H1 (cell line): ENCODE measurements at regions not wholly inside any gene's neighbourhood (a gene's known extent, or its start where the extent isn't known, plus 50 kb on each side); places are given as distances from the start of the nearest gene placed in this dataset.

Experiments
- CTCF ChIA-PET: fragments of 300-600 bp; sonication (Branson Sonifier 250); formaldehyde crosslinking; loops from one replicate; lab custom pipeline; 2021; ENCODE audit not compliant: partially characterized antibody; lab: Charles Lee
- POLR2A ChIA-PET: fragments of 300-600 bp; sonication (Branson Sonifier 250); formaldehyde crosslinking; loops from one replicate; lab custom pipeline; 2021; ENCODE audit warnings: inconsistent platforms; ENCODE audit not compliant: partially characterized antibody; lab: Charles Lee
- DNase-seq, 2 experiments: peaks; one replicate each; pipeline versions ENCODE4 v3.0.0 to v3.0.0-alpha.2; 2010 to 2022; ENCODE audit warnings: low spot score in 2 of 2, low read depth in 1 of 2, mixed read lengths in 1 of 2
- FAIRE-seq: peaks from 2 replicates; lab custom pipeline; 2011; peaks lifted over from hg19 to GRCh38; lab: Jason Lieb, UNC
- H2AFZ ChIP-seq: 2 replicates; pipeline ENCODE4 v1.8.1; 2012; ENCODE audit warnings: low read length, inconsistent platforms
- H2AK5ac ChIP-seq: 2 replicates; pipeline ENCODE4 v1.6.1; 2013; ENCODE audit warnings: low read depth, low read length
- H2BK120ac ChIP-seq: replicated peaks from 2 replicates; pipeline ENCODE3; 2013; ENCODE audit warnings: low read depth, low read length, inconsistent platforms
- H2BK12ac ChIP-seq: 2 replicates; pipeline ENCODE4 v1.6.1; 2013; ENCODE audit warnings: low read depth, low read length
- H2BK15ac ChIP-seq: 2 replicates; pipeline ENCODE4 v1.6.1; 2013; ENCODE audit warnings: low read length
- H2BK20ac ChIP-seq: 2 replicates; pipeline ENCODE4 v1.6.1; 2013; ENCODE audit warnings: low read length
- H2BK5ac ChIP-seq: 2 replicates; pipeline ENCODE4 v1.6.1; 2013; ENCODE audit warnings: low read depth, low read length
- H3K14ac ChIP-seq: 2 replicates; pipeline ENCODE4 v1.6.1; 2013; ENCODE audit warnings: inconsistent platforms; ENCODE audit not compliant: insufficient read length
- H3K18ac ChIP-seq: 2 replicates; pipeline ENCODE4 v1.6.1; 2013; ENCODE audit warnings: low read length; ENCODE audit errors: extremely low read depth
- H3K23ac ChIP-seq: 2 replicates; pipeline ENCODE4 v1.6.1; 2013; ENCODE audit warnings: inconsistent platforms; ENCODE audit not compliant: insufficient read length
- H3K23me2 ChIP-seq: 2 replicates; pipeline ENCODE4 v1.6.1; 2013; ENCODE audit warnings: low read depth, low read length
- H3K27ac ChIP-seq: 2 replicates; pipeline ENCODE4 v1.6.1; 2011; ENCODE audit warnings: low read depth, low read length, inconsistent platforms
- H3K27me3 ChIP-seq, 4 experiments: replicated peaks in 1 of 4; 1 replicate in 1 of 4; 2 replicates in 3 of 4; pipeline versions ENCODE4 v1.6.1 to v1.8.1; 2011 to 2013; ENCODE audit warnings: low read length in 3 of 4, mild to moderate bottlenecking in 3 of 4, inconsistent platforms in 2 of 4, mixed read lengths in 2 of 4, moderate library complexity in 1 of 4; ENCODE audit not compliant: control insufficient read depth in 3 of 4, insufficient read depth in 3 of 4; ENCODE audit errors: extremely low read depth in 1 of 4
- H3K36me3 ChIP-seq, 4 experiments: 2 replicates each; pipeline versions ENCODE4 v1.6.1 to v1.8.1; 2011 to 2013; ENCODE audit warnings: mild to moderate bottlenecking in 4 of 4, low read length in 3 of 4, moderate library complexity in 2 of 4, control low read depth in 1 of 4, inconsistent platforms in 1 of 4; ENCODE audit not compliant: insufficient read depth in 4 of 4, control insufficient read depth in 2 of 4
- H3K4ac ChIP-seq: replicated peaks from 2 replicates; pipeline ENCODE3; 2013; ENCODE audit warnings: low read length, low read depth, mixed read lengths, inconsistent platforms; ENCODE audit not compliant: insufficient read length
- H3K4me1 ChIP-seq, 4 experiments: replicated peaks in 1 of 4; 1 replicate in 1 of 4; 2 replicates in 3 of 4; pipeline versions ENCODE4 v1.6.1 to v1.8.1; 2011 to 2013; ENCODE audit warnings: low read length in 3 of 4, inconsistent platforms in 2 of 4, mixed read lengths in 1 of 4; ENCODE audit not compliant: insufficient read depth in 4 of 4, control insufficient read depth in 3 of 4
- H3K4me2 ChIP-seq, 2 experiments: 2 replicates each; pipeline versions ENCODE4 v1.6.1 to v1.8.1; 2011 to 2013; ENCODE audit warnings: low read depth in 2 of 2, low read length in 2 of 2, control low read depth in 1 of 2, inconsistent platforms in 1 of 2, mild to moderate bottlenecking in 1 of 2; ENCODE audit not compliant: insufficient read depth in 1 of 2
- H3K4me3 ChIP-seq, 4 experiments: fragments of 200-600, 300-600 bp in 1 of 4; sonication (generic), shearing (Covaris generic), sonication (Bioruptor Twin) in 1 of 4; 2 replicates each; pipeline versions ENCODE4 v1.5.1 to v1.8.1; 2011 to 2016; ENCODE audit warnings: low read length in 4 of 4, low read depth in 3 of 4, control low read depth in 2 of 4, inconsistent platforms in 2 of 4, mild to moderate bottlenecking in 2 of 4, mixed read lengths in 1 of 4, moderate library complexity in 1 of 4; ENCODE audit not compliant: insufficient read depth in 2 of 4; ENCODE audit errors: extremely low read depth in 1 of 4
- H3K56ac ChIP-seq: replicated peaks from 2 replicates; pipeline ENCODE3; 2013; ENCODE audit warnings: low read depth, mild to moderate bottlenecking, mixed read lengths, low read length, inconsistent platforms; ENCODE audit not compliant: insufficient read length
- H3K79me1 ChIP-seq: 2 replicates; pipeline ENCODE4 v1.6.1; 2013; ENCODE audit warnings: low read depth, low read length, control low read depth
- H3K79me2 ChIP-seq, 2 experiments: 2 replicates each; pipeline versions ENCODE4 v1.6.1 to v1.8.1; 2012 to 2013; ENCODE audit warnings: low read length in 2 of 2, mild to moderate bottlenecking in 2 of 2, inconsistent platforms in 1 of 2; ENCODE audit not compliant: insufficient read depth in 2 of 2, control insufficient read depth in 1 of 2
- H3K9ac ChIP-seq, 4 experiments: replicated peaks in 1 of 4; 1 replicate in 1 of 4; 2 replicates in 3 of 4; pipeline versions ENCODE4 v1.6.1 to v1.8.1; 2011 to 2013; ENCODE audit warnings: low read depth in 3 of 4, low read length in 3 of 4, control low read depth in 2 of 4, mild to moderate bottlenecking in 2 of 4, moderate library complexity in 2 of 4, inconsistent platforms in 1 of 4; ENCODE audit errors: extremely low read depth in 1 of 4
- H3K9me3 ChIP-seq, 2 experiments: 2 replicates each; pipeline versions ENCODE4 v1.6.1 to v1.8.1; 2012 to 2013; ENCODE audit warnings: mild to moderate bottlenecking in 2 of 2, moderate library complexity in 2 of 2, control low read depth in 1 of 2, inconsistent platforms in 1 of 2, low read depth in 1 of 2, low read length in 1 of 2, mixed read lengths in 1 of 2; ENCODE audit not compliant: insufficient read depth in 2 of 2
- H4K20me1 ChIP-seq, 2 experiments: replicated peaks in 1 of 2; 2 replicates each; pipeline versions ENCODE3 to v1.8.1; 2011 to 2013; ENCODE audit warnings: inconsistent platforms in 2 of 2, low read length in 2 of 2, mild to moderate bottlenecking in 1 of 2; ENCODE audit not compliant: insufficient read depth in 2 of 2, control insufficient read depth in 1 of 2
- H4K5ac ChIP-seq: 2 replicates; pipeline ENCODE4 v1.6.1; 2013; ENCODE audit warnings: low read length, low read depth, mixed read lengths, inconsistent platforms; ENCODE audit not compliant: insufficient read length
- H4K8ac ChIP-seq: 2 replicates; pipeline ENCODE4 v1.8.0; 2013; ENCODE audit warnings: mild to moderate bottlenecking, moderate library complexity, low read length, inconsistent platforms; ENCODE audit not compliant: insufficient read depth; ENCODE audit errors: extremely low read depth
- H4K91ac ChIP-seq: replicated peaks from 2 replicates; pipeline ENCODE3; 2013; ENCODE audit warnings: low read length, mixed read lengths, inconsistent platforms; ENCODE audit not compliant: insufficient read length
- BACH1 ChIP-seq: IDR thresholded peaks from 2 replicates; pipeline ENCODE4 v1.6.1; 2012; ENCODE audit warnings: low read length, improper control_type of control experiment
- CTBP2 ChIP-seq: IDR thresholded peaks from 2 replicates; pipeline ENCODE4 v1.7.0; 2011; ENCODE audit warnings: borderline replicate concordance, mild to moderate bottlenecking, moderate library complexity, mixed read lengths, low read length; ENCODE audit not compliant: insufficient read depth, insufficient read length
- EP300 ChIP-seq, 2 experiments: IDR thresholded peaks; 1 replicate in 1 of 2; 2 replicates in 1 of 2; pipeline ENCODE4 v1.6.1; 2011 to 2012; ENCODE audit warnings: low read depth in 2 of 2, low read length in 2 of 2, mild to moderate bottlenecking in 2 of 2, borderline replicate concordance in 1 of 2, inconsistent platforms in 1 of 2, moderate library complexity in 1 of 2
- FOSL1 ChIP-seq: IDR thresholded peaks from 2 replicates; pipeline ENCODE4 v1.6.1; 2011; ENCODE audit warnings: mild to moderate bottlenecking, low read depth, low read length, moderate library complexity; ENCODE audit not compliant: insufficient read depth
- JUND ChIP-seq: IDR thresholded peaks from 2 replicates; pipeline ENCODE4 v1.6.1; 2011; ENCODE audit warnings: mild to moderate bottlenecking, improper control_type of control experiment, low read length
- NRF1 ChIP-seq: IDR thresholded peaks from 2 replicates; pipeline ENCODE4 v1.6.1; 2011; ENCODE audit warnings: mild to moderate bottlenecking, low read depth, low read length, improper control_type of control experiment
- PHF8 ChIP-seq: fragments of 200-600 bp; sonication (generic); conservative IDR thresholded peaks from 2 replicates; pipeline ENCODE4 v1.7.1; 2012; ENCODE audit warnings: low read depth, mild to moderate bottlenecking, inconsistent platforms, low read length, moderate library complexity
- RBBP5 ChIP-seq: IDR thresholded peaks from 2 replicates; pipeline ENCODE4 v1.7.1; 2012; ENCODE audit warnings: low read depth, mild to moderate bottlenecking, inconsistent platforms, low read length, moderate library complexity, borderline replicate concordance
- RNF2 ChIP-seq: fragments of 200-900, 300-1000 bp; sonication (generic); IDR thresholded peaks from 2 replicates; pipeline ENCODE4 v1.7.1; 2016; ENCODE audit warnings: borderline replicate concordance, low read depth, mild to moderate bottlenecking, antibody characterized with exemption, low read length; ENCODE audit not compliant: poor library complexity, severe bottlenecking; ENCODE audit errors: missing control alignments
- SIN3A ChIP-seq, 2 experiments: IDR thresholded peaks in 1 of 2; conservative IDR thresholded peaks in 1 of 2; 2 replicates each; pipeline ENCODE4 v1.6.1; 2011 to 2012; ENCODE audit warnings: low read length in 2 of 2, improper control_type of control experiment in 1 of 2, low read depth in 1 of 2, mild to moderate bottlenecking in 1 of 2
- SP2 ChIP-seq: IDR thresholded peaks from 2 replicates; pipeline ENCODE4 v1.6.1; 2012; ENCODE audit warnings: mild to moderate bottlenecking, low read length, inconsistent platforms
- TAF1 ChIP-seq: IDR thresholded peaks from 2 replicates; pipeline ENCODE4 v1.6.1; 2011; ENCODE audit warnings: mild to moderate bottlenecking, low read depth, low read length
- USF2 ChIP-seq: IDR thresholded peaks from 2 replicates; pipeline ENCODE4 v1.6.1; 2011; ENCODE audit warnings: low read length, improper control_type of control experiment
- WGBS, 2 experiments: shearing (Covaris generic) in 1 of 2; methylation state at CpG; one replicate each; pipeline versions ENCODE4 v1.1.6 to v1.1.7; 2013 to 2015; ENCODE audit warnings: low lambda C conversion rate in 2 of 2, mixed read lengths in 2 of 2, inconsistent platforms in 1 of 2, low coverage in 1 of 2, missing lambda C conversion rate in 1 of 2; ENCODE audit not compliant: insufficient replicate concordance in 2 of 2, insufficient coverage in 1 of 2, insufficient read length in 1 of 2; ENCODE audit errors: extremely low coverage in 1 of 2, missing lambda C conversion rate in 1 of 2; 5-methylcytosine and 5-hydroxymethylcytosine counted together

- Histone ChIP-seq H3K9me3 (peaks cover 5 to 27% of the 10 kb centered on the region in 2 experiments; a peak in 2 of 4 replicates), H3K56ac (no peak overlapping the region), H3K23ac (no peak overlapping the region), H2AFZ (no peak overlapping the region), H4K8ac (no peak overlapping the region), H3K27me3 (no peaks in the 10 kb centered on the region), H2BK120ac (no peak overlapping the region), H3K23me2 (no peaks in the 10 kb centered on the region), H3K36me3 (no peaks in the 10 kb centered on the region), H3K27ac (no peak overlapping the region), H4K91ac (no peak overlapping the region), H3K9ac (no peak overlapping the region), H3K18ac (no peak overlapping the region), H3K14ac (no peak overlapping the region), H4K20me1 (no peaks in the 10 kb centered on the region), H3K79me1 (no peaks in the 10 kb centered on the region), H2AK5ac (no peak overlapping the region), H2BK5ac (no peak overlapping the region), H3K4me2 (no peak overlapping the region), H2BK12ac (no peak overlapping the region), H3K79me2 (no peaks in the 10 kb centered on the region), H4K5ac (no peak overlapping the region), H3K4ac (no peak overlapping the region), H2BK15ac (no peak overlapping the region), H2BK20ac (no peak overlapping the region), H3K4me1 (no peaks in the 10 kb centered on the region), H3K4me3 (no peak overlapping the region)
- ChIA-PET POLR2A (no interaction called here), CTCF (no interaction called here)
- WGBS, 2 experiments = 55% methylated on average over 3 of the region's 3 CpGs; no CpG with 5 or more reads in 1 of the 2 experiments
- FAIRE-seq (no peak), DNase-seq (no peak)
- TF ChIP-seq FOSL1 (no peak), RNF2 (no peak), TAF1 (no peak), CTBP2 (no peak), RBBP5 (no peak), EP300 (IDR thresholded peaks at IDR 0.05; ENCODE audit: borderline replicate concordance in 1 of 2, low read depth in 2 of 2, low read length in 2 of 2) (no peak), SIN3A (conservative IDR thresholded peaks at IDR 0.05 in 1 of 2, IDR thresholded peaks at IDR 0.05 in 1 of 2; ENCODE audit: low read depth in 1 of 2, low read length in 2 of 2) (no peak), JUND (no peak), USF2 (no peak), PHF8 (no peak), SP2 (no peak), BACH1 (no peak), NRF1 (no peak)
These were observed 528.7 kb upstream of the TSPY4 start for GRCh38 chrY:8808611-8809010.
